Lower leg skin (tissue), 3 donors: ENCODE measurements at regions not wholly inside any gene's neighbourhood (a gene's known extent, or its start where the extent isn't known, plus 50 kb on each side); places are given as distances from the start of the nearest gene placed in this dataset.

Experiments
- POLR2A ChIP-seq, 2 donors: fragments of 450-650 bp; IDR thresholded peaks; one replicate each; pipeline ENCODE4 v1.6.1; 2016 to 2017; ENCODE audit warnings: antibody characterized with exemption in 2 of 2, mild to moderate bottlenecking in 1 of 2, moderate library complexity in 1 of 2
- TF ChIP-seq, protein P1 (sequence below), 3 donors: fragments of 450-650 bp; IDR thresholded peaks; one replicate each; pipeline ENCODE4 v1.5.1; 2016; ENCODE audit warnings: antibody characterized with exemption in 3 of 3, mild to moderate bottlenecking in 3 of 3, moderate library complexity in 2 of 3

DNA sequence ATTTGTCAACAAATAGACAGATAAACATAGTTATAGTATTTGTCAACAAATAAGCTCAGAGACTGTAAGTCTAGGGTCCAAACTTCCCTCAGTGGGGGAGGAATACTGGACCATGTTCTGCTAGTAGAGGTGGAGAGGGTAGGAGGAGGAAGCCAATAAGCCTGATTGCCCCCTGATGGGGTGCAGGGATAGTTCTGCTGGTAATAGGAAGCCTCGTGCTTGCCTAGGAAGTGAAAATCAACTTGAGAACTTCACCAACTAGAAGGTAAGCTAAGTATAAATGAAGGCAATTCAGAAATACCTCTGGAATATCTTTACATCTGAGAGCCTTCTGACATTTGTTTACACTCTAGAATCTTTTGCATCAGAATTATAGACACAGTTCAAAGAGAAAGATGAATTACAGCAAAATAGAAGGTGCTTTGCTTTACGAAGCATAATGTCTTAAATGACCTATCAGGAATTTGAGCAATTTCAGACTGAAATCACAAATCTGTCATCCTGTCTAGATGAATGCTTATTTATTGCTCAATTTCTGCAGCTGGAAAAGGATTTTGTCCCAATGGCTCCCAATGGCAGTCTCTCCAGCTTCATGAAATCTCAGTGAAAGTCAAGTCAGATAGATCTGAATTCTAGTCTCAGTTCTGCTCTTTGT, 225.6 kb upstream of the TBC1D5 start:
- TF ChIP-seq, protein P1, sequence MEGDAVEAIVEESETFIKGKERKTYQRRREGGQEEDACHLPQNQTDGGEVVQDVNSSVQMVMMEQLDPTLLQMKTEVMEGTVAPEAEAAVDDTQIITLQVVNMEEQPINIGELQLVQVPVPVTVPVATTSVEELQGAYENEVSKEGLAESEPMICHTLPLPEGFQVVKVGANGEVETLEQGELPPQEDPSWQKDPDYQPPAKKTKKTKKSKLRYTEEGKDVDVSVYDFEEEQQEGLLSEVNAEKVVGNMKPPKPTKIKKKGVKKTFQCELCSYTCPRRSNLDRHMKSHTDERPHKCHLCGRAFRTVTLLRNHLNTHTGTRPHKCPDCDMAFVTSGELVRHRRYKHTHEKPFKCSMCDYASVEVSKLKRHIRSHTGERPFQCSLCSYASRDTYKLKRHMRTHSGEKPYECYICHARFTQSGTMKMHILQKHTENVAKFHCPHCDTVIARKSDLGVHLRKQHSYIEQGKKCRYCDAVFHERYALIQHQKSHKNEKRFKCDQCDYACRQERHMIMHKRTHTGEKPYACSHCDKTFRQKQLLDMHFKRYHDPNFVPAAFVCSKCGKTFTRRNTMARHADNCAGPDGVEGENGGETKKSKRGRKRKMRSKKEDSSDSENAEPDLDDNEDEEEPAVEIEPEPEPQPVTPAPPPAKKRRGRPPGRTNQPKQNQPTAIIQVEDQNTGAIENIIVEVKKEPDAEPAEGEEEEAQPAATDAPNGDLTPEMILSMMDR (IDR thresholded peaks at IDR 0.05) = no peak
- TF ChIP-seq POLR2A (IDR thresholded peaks at IDR 0.05) = no peak
